NOMO-1 (cell line): ENCODE measurements at regions not wholly inside any gene's neighbourhood (a gene's known extent, or its start where the extent isn't known, plus 50 kb on each side); places are given as distances from the start of the nearest gene placed in this dataset.
"Not testable (repeated sequence)": the region's sequence is repeated elsewhere in the genome, so short reads cannot be mapped to it uniquely, and the experiment has no call there.

ENCODE experiments used
- DNase-seq, 2 experiments: peaks; one replicate each; lab custom pipeline; 2025; ENCODE audit not compliant: unreplicated experiment in 2 of 2; lab: John Stamatoyannopoulos, UW

- no peak for DNase-seq
Measured at GRCh38 chr3:130800829-130801228, 54.2 kb upstream of the PIK3R4 start.

GRCh38 chr3:130801473-130801872, 54.8 kb upstream of the PIK3R4 start:
- DNase-seq = no peak

DNA sequence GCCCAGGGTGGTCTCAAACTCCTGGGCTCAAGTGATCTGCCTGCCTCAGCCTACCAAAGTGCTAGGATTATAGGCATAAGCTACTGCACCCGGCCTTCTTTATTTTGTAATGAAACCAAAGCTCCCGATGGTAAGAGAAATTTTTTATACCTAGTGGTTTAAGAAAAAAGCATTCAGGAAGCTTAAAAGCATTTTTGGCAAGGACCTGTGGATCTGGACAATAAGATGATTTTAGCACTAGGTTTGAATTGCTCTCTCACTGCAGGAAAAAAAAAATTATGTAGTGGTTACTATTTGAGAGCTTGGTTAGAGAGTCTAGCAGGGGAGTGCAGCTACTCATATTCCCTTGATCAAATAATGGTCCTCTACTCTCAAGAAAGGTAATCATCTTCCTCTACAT, 64.9 kb upstream of the PIK3R4 start:
- DNase-seq = no peak

DNA sequence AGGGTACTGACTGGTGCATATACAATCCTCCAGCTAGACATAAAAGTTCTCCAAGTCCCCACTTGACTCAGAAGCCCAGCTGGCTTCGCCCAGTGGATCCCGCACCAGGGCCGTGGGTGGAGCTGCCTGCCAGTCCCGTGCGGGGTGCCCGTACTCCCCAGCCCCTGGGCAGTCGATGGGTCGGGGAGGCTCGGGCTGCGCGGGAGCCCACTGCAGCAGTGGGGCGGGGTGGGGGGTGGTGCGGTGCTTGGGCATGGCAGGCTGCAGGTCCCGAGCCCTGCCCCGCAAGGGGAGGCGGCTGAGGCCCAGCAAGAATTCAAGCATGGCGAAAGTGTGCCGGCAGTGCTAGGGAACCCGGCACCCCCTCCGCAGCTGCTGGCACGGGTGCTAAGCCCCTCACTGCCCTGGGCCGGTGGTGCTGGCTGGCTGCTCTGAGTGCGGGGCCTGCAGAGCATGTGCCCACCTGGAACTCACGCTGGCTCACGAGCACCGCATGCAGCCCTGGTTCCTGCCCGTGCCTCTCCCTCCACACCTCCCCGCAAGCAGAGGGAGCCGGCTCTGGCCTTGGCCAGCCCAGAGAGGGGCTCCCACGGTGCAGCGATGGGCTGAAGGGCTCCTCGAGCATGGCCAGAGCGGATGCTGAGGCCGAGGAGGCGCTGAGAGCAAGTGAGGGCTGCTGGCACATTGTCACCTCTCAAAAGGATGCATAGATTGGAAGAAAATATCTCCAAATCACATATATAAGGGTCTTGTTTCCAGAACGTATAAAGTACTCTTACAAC, 68.3 kb upstream of the PIK3R4 start:
- no peak for DNase-seq

GRCh38 chr3:130816561-130817445, 70.2 kb upstream of the PIK3R4 start:
- no peak for DNase-seq

- DNase-seq = not testable (repeated sequence)
Measured at GRCh38 chr3:130818066-130818465, 71.4 kb upstream of the PIK3R4 start.

GRCh38 chr3:130820976-130821375, 72.9 kb upstream of the ATP2C1 start:
- peak; percentile 93 to 96 for DNase-seq

DNA sequence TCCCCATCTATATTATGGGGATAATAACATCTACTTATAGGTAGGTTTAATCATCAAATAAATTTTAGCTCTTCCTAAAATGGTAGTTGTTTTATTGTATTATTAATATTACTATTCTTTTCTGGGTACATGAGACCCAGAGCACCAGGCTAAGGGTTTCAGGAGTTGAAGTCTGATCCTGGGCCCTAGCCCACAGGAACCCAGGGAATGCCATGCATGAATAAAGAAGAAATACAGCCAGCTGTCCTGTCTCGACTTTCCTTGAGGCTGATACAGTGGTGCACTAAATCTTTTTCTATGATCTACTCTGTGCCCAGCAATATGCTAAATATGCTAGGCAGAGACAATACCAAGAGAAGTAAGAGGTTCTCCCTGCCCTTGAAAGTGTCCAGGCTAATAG, 72.1 kb upstream of the ATP2C1 start:
- no peak for DNase-seq

GRCh38 chr3:130823241-130823884, 70.5 kb upstream of the ATP2C1 start:
- no peak for DNase-seq

DNA sequence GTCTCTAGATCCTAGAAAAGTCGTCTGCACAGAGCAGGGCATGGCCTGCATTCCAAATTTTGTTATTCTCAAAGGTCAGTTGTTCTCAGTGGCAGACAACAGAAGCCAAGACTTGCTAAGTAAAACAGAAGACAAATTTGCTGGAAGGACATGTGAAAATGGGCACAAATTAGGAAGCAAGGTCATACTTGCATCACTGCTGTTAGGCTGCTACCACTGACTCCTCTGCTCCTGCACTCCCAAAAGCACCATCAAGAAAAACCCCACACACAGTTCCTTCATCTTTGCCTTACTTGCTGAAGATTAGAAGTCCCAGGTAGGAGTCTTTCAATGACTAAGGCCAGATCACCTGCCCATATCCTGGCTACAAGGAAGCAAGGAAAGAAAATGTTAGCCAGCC, 69.9 kb upstream of the ATP2C1 start:
- DNase-seq = no peak

DNA sequence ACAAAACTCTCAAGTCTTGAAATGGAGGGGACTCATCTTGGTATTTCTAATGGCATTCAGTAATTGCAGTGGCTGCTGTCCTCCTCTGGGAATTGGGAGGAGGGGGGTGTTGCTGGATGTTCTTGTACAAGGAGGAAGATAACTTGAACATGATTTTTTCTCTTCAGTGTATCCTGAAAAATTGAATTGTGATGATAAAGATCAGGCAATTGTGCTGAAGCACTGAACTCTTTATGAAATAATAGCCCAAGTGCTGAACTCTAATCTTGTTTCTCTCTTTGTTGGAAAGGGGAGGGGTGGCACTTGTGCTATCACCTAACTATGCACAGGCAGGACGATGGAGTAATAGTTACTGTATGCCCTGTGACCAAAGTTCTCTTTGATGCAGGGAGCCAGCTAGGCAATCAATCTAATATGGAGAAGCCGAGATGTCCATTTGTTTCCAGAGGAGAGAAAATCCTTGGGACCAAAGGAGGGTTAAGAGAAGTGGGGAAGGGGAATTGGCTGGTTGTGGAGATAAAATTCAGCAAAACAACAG, 68.1 kb upstream of the ATP2C1 start:
- no peak for DNase-seq

GRCh38 chr3:130826516-130827182, 67.2 kb upstream of the ATP2C1 start:
- DNase-seq = no peak

DNA sequence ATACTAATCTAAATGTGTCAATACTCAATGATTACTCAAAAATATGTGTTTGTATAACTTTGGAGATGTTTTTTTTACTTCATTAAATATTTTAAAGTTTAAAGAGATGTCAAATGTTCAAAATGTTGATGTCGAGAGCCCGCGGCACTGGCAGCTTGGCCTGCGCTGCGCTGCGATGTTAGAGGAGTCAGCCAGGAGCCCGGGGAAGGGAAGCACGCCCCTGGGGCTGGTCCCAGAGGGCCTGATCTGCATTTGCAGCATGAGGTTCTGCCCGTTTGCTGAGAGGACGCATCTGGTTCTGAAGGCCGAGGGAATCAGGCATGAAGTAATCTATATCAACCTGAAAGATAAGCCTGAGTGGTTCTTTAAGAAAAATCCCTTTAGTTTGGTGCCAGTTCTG, 66.4 kb upstream of the ATP2C1 start:
- no peak for DNase-seq

DNA sequence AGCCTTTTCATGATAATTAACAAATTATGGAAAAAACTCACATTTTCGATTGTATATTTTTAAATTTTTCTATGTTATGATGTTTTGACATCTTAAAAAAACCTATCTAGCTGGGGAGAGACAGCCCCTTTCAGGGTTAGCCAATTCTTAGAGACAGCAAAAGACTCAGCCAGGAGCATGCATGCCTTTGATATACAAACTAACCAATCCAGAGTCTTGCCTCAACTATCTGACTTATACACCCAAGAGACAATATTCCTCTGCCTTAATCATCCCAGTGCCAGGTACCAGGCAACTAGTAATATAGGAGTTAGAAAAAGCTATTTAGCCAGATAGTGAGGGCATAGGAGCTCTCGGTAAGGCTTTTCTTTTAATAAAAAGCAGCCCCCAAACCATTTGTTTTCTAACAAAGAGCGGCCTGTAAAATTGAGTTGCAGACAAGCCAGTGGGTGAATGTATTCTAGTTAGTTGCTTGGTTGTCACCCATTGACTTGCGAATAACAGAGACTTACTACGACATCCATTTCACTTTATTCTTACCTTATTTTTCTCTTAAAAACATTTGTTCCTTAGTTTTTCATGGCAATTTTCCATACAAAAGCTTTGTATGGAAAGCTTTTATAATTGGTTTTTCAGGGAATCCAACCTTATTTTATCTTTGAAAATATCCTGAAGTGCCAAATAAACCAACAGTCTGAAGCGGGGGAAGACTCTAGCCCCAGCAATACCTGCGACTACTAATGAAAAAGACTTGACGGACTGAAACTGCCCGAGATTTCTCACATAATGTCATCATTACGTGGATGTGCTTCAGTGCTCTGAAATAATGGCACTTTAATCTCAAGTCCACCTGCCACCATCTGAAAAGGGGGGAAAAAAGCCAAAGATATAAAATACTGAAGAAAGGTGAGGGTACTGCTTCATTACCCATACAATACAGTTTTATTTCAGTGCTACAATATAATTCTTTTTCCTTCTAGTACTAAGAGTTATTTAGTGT, 64.6 kb upstream of the ATP2C1 start:
- no peak for DNase-seq

DNA sequence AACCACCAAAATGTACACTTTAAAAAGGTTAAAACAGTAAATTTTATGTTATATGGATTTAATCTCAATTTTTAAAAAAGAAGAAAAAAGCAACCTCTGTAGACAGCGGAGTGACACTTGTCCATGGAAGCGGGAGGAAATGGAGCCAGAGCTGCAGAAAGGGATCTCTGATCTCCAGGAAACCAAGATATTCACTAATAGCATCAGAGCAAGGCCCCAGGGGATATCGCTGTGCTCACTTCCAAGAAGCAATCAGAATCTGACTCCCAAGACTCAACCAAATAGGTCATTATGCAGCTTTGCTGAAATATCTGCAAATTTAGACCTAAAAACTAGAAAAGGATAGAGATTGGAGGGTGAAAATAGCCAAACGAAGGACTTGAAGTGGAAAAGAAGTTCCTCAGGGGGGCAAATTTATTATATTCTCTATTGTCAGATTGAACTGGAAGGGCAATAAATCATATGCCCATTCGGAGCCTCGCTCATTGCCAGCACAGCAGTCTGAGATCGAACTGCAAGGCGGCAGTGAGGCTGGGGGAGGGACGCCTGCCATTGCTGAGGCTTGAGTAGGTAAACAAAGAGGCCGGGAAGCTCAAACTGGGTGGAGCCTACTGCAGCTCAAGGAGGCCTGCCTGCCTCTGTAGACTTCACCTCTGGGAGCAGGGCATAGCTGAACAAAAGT, 62.0 kb upstream of the ATP2C1 start:
- no peak for DNase-seq

GRCh38 chr3:130832401-130832746, 61.5 kb upstream of the ATP2C1 start:
- not testable (repeated sequence) for DNase-seq

DNA sequence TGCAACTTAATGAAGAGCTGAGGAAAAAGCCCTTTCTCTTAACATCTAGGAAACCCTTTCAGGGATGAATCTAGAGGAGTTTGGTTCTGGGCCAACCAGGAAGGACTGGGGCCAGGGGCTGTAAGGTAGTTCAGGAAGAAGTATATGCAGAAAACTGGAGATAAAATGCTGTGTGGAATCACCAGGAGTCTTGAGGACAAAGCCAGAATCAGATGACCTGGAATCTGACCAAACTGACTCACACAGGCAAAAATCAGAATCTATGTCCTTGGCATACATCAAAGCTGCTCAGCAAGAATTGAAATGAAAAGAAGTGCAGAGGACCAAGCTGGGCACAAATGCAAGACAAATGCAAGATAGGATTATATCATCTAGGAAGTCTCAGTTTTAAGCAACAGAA, 59.4 kb upstream of the ATP2C1 start:
- no peak for DNase-seq

DNA sequence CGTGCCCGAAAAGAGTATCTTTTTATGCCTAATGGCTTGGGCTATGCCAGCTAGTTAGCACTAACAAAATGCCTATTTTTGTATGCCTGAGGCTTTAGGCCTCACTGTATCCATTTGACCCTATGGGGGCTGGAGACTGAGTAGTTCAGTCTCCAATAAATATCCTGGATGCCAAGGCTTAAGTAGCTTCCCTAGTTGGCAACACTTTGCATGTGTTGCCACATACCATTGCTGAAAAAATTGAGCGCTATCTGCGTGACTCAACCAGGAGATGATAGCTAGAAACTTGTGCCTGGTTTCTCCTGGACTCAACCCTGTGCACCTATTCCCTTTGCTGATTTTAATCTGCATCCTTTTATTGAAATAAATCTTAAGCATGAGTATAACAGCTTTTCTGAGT, 58.4 kb upstream of the ATP2C1 start:
- DNase-seq = no peak
